LNCAP (cell line): ENCODE measurements at regions not wholly inside any gene's neighbourhood (a gene's known extent, or its start where the extent isn't known, plus 50 kb on each side); places are given as distances from the start of the nearest gene placed in this dataset.

Experiments used
- TF ChIP-seq, protein P1 (sequence below): fragments of 450-650 bp; IDR thresholded peaks from 2 replicates; pipeline ENCODE4 v1.5.1; 2017; ENCODE audit warnings: mild to moderate bottlenecking

- TF ChIP-seq, protein P1, sequence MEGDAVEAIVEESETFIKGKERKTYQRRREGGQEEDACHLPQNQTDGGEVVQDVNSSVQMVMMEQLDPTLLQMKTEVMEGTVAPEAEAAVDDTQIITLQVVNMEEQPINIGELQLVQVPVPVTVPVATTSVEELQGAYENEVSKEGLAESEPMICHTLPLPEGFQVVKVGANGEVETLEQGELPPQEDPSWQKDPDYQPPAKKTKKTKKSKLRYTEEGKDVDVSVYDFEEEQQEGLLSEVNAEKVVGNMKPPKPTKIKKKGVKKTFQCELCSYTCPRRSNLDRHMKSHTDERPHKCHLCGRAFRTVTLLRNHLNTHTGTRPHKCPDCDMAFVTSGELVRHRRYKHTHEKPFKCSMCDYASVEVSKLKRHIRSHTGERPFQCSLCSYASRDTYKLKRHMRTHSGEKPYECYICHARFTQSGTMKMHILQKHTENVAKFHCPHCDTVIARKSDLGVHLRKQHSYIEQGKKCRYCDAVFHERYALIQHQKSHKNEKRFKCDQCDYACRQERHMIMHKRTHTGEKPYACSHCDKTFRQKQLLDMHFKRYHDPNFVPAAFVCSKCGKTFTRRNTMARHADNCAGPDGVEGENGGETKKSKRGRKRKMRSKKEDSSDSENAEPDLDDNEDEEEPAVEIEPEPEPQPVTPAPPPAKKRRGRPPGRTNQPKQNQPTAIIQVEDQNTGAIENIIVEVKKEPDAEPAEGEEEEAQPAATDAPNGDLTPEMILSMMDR: no peak
Observed at GRCh38 chr14:22098435-22098834, 424.8 kb upstream of the OR4E1 start.

GRCh38 chr14:22097586-22098292, 424.1 kb upstream of the OR4E1 start:
- TF ChIP-seq, protein P1: no peak

GRCh38 chr14:22097072-22097471, 423.5 kb upstream of the OR4E1 start:
- TF ChIP-seq, protein P1: no peak

DNA sequence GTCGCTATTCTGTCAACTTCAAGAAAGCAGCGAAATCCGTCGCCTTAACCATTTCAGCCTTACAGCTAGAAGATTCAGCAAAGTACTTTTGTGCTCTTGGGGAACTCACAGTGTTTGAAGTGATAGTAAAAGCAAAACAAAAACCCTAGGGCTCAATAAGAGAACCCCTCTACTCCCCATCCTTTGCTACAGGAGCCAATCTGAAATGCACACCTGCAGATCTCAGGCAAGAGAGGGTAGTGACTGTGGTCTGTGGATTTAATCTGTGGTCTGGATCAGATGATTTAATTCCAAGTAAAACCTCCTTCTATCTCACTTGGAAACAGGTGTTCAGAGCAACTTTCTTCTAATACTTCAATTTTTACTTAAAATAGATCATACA, 422.9 kb upstream of the OR4E1 start:
- TF ChIP-seq, protein P1: no peak

- TF ChIP-seq, protein P1: no peak
Observed at GRCh38 chr14:22095860-22096513, 422.4 kb upstream of the OR4E1 start.

DNA sequence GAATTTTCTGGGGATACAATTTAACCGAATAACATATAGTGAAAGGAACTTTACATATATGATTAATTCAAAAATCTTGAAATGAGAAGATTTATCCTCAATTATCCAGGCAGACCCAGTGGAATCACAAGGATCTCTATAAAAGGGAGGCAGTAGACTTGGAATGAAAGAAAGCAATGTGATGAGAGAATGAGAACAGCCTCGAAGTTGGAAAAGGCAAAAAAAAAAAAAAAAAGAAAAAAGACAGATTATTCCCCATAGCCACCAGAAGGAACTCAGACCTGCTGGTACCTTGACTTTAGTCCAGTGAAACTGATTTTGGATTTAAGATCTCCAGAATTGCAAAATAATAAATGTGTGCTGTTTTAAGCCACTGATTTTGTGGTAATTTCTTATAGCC, 416.3 kb upstream of the OR4E1 start:
- TF ChIP-seq, protein P1: no peak

DNA sequence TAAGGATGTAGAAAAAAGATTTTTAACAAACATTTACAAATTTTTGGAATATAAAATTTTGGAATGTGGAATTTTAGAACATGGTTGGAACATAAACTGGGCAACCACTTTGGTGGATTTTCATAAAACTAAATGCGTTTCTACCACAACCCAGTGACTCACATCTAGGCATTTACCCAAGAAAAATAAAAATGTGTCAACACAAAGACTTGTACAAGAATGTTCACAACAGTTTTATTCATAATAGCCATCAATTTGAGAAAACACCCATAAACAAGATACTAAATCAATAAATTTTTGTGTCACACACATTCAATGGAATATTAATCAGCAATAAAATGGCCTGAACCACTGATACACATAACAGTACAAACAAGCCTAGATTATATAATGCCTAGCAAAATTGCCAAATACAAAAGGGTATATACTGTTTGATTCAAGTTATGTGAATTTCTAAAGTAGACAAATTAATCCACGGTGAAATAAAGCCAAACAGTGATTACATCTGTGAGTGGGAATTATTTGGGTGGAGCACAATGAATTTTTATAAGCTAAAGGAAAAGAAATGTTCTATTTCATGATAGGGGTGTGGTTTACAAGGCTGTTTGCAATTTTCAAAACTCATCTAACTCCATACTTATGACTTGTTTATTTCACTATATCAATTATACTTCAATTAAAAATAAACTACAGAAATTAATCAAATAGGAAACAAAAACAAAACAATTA, 415.2 kb upstream of the OR4E1 start:
- TF ChIP-seq, protein P1: no peak
